SK-N-SH (cell line): ENCODE measurements at regions not wholly inside any gene's neighbourhood (a gene's known extent, or its start where the extent isn't known, plus 50 kb on each side); places are given as distances from the start of the nearest gene placed in this dataset.
"Not testable (repeated sequence)": the region's sequence is repeated elsewhere in the genome, so short reads cannot be mapped to it uniquely, and the experiment has no call there.

Experiments used
- CTCF ChIA-PET: fragments of 300-600, 350-600 bp; formaldehyde crosslinking; extraction: SDS; loops from one replicate; lab custom pipeline; 2021; lab: Yijun Ruan, JAX
- POLR2A ChIA-PET: fragments of 350-600 bp; sonication (Branson Sonifier 250); formaldehyde crosslinking; extraction: SDS; loops from one replicate; lab custom pipeline; 2020; ENCODE audit warnings: antibody characterized with exemption, inconsistent platforms; lab: Yijun Ruan, JAX
- DNase-seq: peaks from one replicate; pipeline ENCODE4 v3.0.0; 2012
- H2AFZ ChIP-seq: fragments of 200-600 bp; sonication (generic); 2 replicates; pipeline ENCODE4 v1.8.1; 2016; ENCODE audit warnings: antibody characterized with exemption, mild to moderate bottlenecking, low read depth
- H3F3A ChIP-seq: fragments of 200-600 bp; sonication (generic); replicated peaks from 2 replicates; pipeline ENCODE3; 2016; ENCODE audit warnings: antibody characterized with exemption, mild to moderate bottlenecking; ENCODE audit not compliant: insufficient read depth
- H3K27ac ChIP-seq, 2 experiments: fragments of 200-500 bp in 1 of 2; fragments of 200-600 bp in 1 of 2; sonication (Bioruptor generic) in 1 of 2; sonication (generic), shearing (Covaris generic) in 1 of 2; 2 replicates each; pipeline versions ENCODE4 v1.5.1 to v1.6.1; 2014 to 2016; ENCODE audit warnings: low read depth in 2 of 2, inconsistent platforms in 1 of 2, low read length in 1 of 2, mild to moderate bottlenecking in 1 of 2, mixed read lengths in 1 of 2
- H3K27me3 ChIP-seq: fragments of 200-600 bp; sonication (generic), shearing (Covaris generic); 2 replicates; pipeline ENCODE4 v1.6.1; 2016; ENCODE audit warnings: mixed run types; ENCODE audit not compliant: insufficient read depth
- H3K36me3 ChIP-seq, 2 experiments: fragments of 200-500 bp in 1 of 2; fragments of 200-600 bp in 1 of 2; sonication (Bioruptor generic) in 1 of 2; sonication (generic) in 1 of 2; replicated peaks in 1 of 2; 2 replicates each; pipeline versions ENCODE3 to v1.5.1; 2014 to 2016; ENCODE audit warnings: low read length in 1 of 2, mild to moderate bottlenecking in 1 of 2; ENCODE audit not compliant: insufficient read depth in 2 of 2, control insufficient read depth in 1 of 2
- H3K4me1 ChIP-seq, 2 experiments: fragments of 200-500 bp in 1 of 2; fragments of 200-600 bp in 1 of 2; sonication (Bioruptor generic) in 1 of 2; sonication (generic), shearing (Covaris generic) in 1 of 2; 2 replicates each; pipeline versions ENCODE4 v1.5.1 to v1.6.1; 2014 to 2016; ENCODE audit warnings: low read depth in 1 of 2, low read length in 1 of 2, mixed run types in 1 of 2; ENCODE audit not compliant: insufficient read depth in 2 of 2, control insufficient read depth in 1 of 2
- H3K4me2 ChIP-seq: fragments of 200-600 bp; sonication (generic), shearing (Covaris generic); 2 replicates; pipeline ENCODE4 v1.6.1; 2017; ENCODE audit warnings: mixed run types
- H3K4me3 ChIP-seq, 2 experiments: fragments of 200-500 bp in 1 of 2; fragments of 200-600 bp in 1 of 2; sonication (Bioruptor generic) in 1 of 2; sonication (generic), shearing (Covaris generic) in 1 of 2; 2 replicates each; pipeline versions ENCODE4 v1.5.1 to v1.8.1; 2014 to 2016; ENCODE audit warnings: low read depth in 2 of 2, inconsistent platforms in 1 of 2, low read length in 1 of 2, mild to moderate bottlenecking in 1 of 2, mixed read lengths in 1 of 2, moderate library complexity in 1 of 2
- H3K79me2 ChIP-seq: fragments of 200-600 bp; sonication (generic); 2 replicates; pipeline ENCODE4 v1.8.1; 2017; ENCODE audit warnings: mild to moderate bottlenecking; ENCODE audit not compliant: insufficient read depth
- H3K9ac ChIP-seq: fragments of 200-600 bp; sonication (generic); 2 replicates; pipeline ENCODE4 v1.6.1; 2017; ENCODE audit warnings: mixed run types
- H3K9me2 ChIP-seq: fragments of 200-600 bp; sonication (generic); 2 replicates; pipeline ENCODE4 v1.6.1; 2017; ENCODE audit warnings: mixed run types
- H3K9me3 ChIP-seq: fragments of 200-600 bp; sonication (generic); 2 replicates; pipeline ENCODE4 v1.6.1; 2017; ENCODE audit warnings: mixed run types, mild to moderate bottlenecking, moderate library complexity
- H4K20me1 ChIP-seq: fragments of 200-600 bp; sonication (generic); 2 replicates; pipeline ENCODE4 v1.6.1; 2017; ENCODE audit warnings: mild to moderate bottlenecking, mixed run types; ENCODE audit not compliant: insufficient read depth
- WGBS: methylation state at CpG from one replicate; pipeline ENCODE4 v1.1.6; 2017; ENCODE audit warnings: low lambda C conversion rate; 5-methylcytosine and 5-hydroxymethylcytosine counted together
- small RNA-seq, 7 experiments: library from RNA; depleted of rRNA; stranded (forward); fragments of <200 nt; gene quantifications; one replicate each; pipeline ENCODE3, GENCODE V24; 2012

GRCh38 chr15:30303968-30304367 is 89.4 kb downstream of the CHRFAM7A start:
- H3K9me3 ChIP-seq, POLR2A ChIA-PET, H3K79me2 ChIP-seq, H4K20me1 ChIP-seq, DNase-seq, H3K36me3 ChIP-seq, H3K9me2 ChIP-seq, H2AFZ ChIP-seq, H3K4me2 ChIP-seq, H3K4me1 ChIP-seq, H3K27ac ChIP-seq, H3K27me3 ChIP-seq, H3F3A ChIP-seq, CTCF ChIA-PET, H3K4me3 ChIP-seq, H3K9ac ChIP-seq: not testable (repeated sequence)
- WGBS, result no CpG with 5 or more reads among the region's 3 CpGs

Small RNAs in the stretch of these regions (small RNA-seq; reads per million reads assigned to genes)
- gene RNU6-17P, result 0 reads per million in 7 experiments
